DND-41 (cell line): ENCODE measurements at regions not wholly inside any gene's neighbourhood (a gene's known extent, or its start where the extent isn't known, plus 50 kb on each side); places are given as distances from the start of the nearest gene placed in this dataset.

ENCODE experiments used
- CTCF ChIP-seq: IDR thresholded peaks from 2 replicates; pipeline ENCODE4 v1.5.1; 2012; ENCODE audit warnings: borderline replicate concordance, low read length, moderate library complexity, mild to moderate bottlenecking; ENCODE audit not compliant: poor library complexity, severe bottlenecking; ENCODE audit errors: extremely low read depth
- EZH2 ChIP-seq: IDR thresholded peaks from 3 replicates; pipeline ENCODE4 v1.6.1; 2012; ENCODE audit warnings: borderline replicate concordance, low read depth, mild to moderate bottlenecking, moderate library complexity, low read length, inconsistent platforms; ENCODE audit not compliant: severe bottlenecking

- TF ChIP-seq CTCF: no peak
- no peak for TF ChIP-seq EZH2
These were observed 917.8 kb upstream of the SLC39A10 start for GRCh38 chr2:194739217-194739616.
